ENCODE measurements at regions not wholly inside any gene's neighbourhood (a gene's known extent, or its start where the extent isn't known, plus 50 kb on each side); places are given as distances from the start of the nearest gene placed in this dataset.
"Not testable (repeated sequence)": the region's sequence is repeated elsewhere in the genome, so short reads cannot be mapped to it uniquely, and the experiment has no call there.

- TF ChIP-seq ISL1 (CRISPR knock-in tag; IDR thresholded peaks at IDR 0.05) (peak; percentile 51; the same call in 1 of the 2 replicates), POU6F1 (CRISPR knock-in tag; IDR thresholded peaks at IDR 0.05; ENCODE audit: borderline replicate concordance, low read depth) (no peak)
- peak; percentile 75 for ATAC-seq
Measured at GRCh38 chr3:104032283-104032682, 1334.4 kb upstream of the ALCAM start.

- no peak for ATAC-seq
- TF ChIP-seq ESRRG (CRISPR knock-in tag; IDR thresholded peaks at IDR 0.05) (no peak), ISL1 (CRISPR knock-in tag; IDR thresholded peaks at IDR 0.05) (no peak), GLIS3 (CRISPR knock-in tag; IDR thresholded peaks at IDR 0.05) (no peak), ZNF70 (CRISPR knock-in tag; IDR thresholded peaks at IDR 0.05) (no peak), PPARA (CRISPR knock-in tag; IDR thresholded peaks at IDR 0.05; ENCODE audit: borderline replicate concordance) (no peak), ARNTL (CRISPR knock-in tag; IDR thresholded peaks at IDR 0.05; ENCODE audit: borderline replicate concordance, low read depth) (no peak), ZC3H10 (CRISPR knock-in tag; IDR thresholded peaks at IDR 0.05) (no peak), ZNF565 (CRISPR knock-in tag; conservative IDR thresholded peaks at IDR 0.05; ENCODE audit: low read depth) (no peak), BACH2 (CRISPR knock-in tag; IDR thresholded peaks at IDR 0.05; ENCODE audit: borderline replicate concordance) (no peak), TCF4 (CRISPR knock-in tag; IDR thresholded peaks at IDR 0.05; ENCODE audit: borderline replicate concordance) (no peak), TSHZ2 (CRISPR knock-in tag; IDR thresholded peaks at IDR 0.05) (no peak), PATZ1 (CRISPR knock-in tag; IDR thresholded peaks at IDR 0.05; ENCODE audit: borderline replicate concordance) (no peak), RARB (CRISPR knock-in tag; IDR thresholded peaks at IDR 0.05) (no peak), CSDC2 (CRISPR knock-in tag; IDR thresholded peaks at IDR 0.05) (no peak), CSRNP3 (CRISPR knock-in tag; IDR thresholded peaks at IDR 0.05) (no peak), SNAI2 (CRISPR knock-in tag; IDR thresholded peaks at IDR 0.05) (no peak)
Measured at GRCh38 chr3:104040896-104041295, 1325.8 kb upstream of the ALCAM start.

- not testable (repeated sequence) for ATAC-seq
Measured at GRCh38 chr3:104043001-104043543, 1323.6 kb upstream of the ALCAM start.

GRCh38 chr3:104044002-104044401, 1322.7 kb upstream of the ALCAM start:
- ATAC-seq: no peak
- TF ChIP-seq GLIS3 (CRISPR knock-in tag; IDR thresholded peaks at IDR 0.05): no peak
- TF ChIP-seq PATZ1 (CRISPR knock-in tag; IDR thresholded peaks at IDR 0.05; ENCODE audit: borderline replicate concordance): no peak
- TF ChIP-seq ZNF70 (CRISPR knock-in tag; IDR thresholded peaks at IDR 0.05): no peak
- TF ChIP-seq CSRNP3 (CRISPR knock-in tag; IDR thresholded peaks at IDR 0.05): no peak
- no peak for TF ChIP-seq ZC3H10 (CRISPR knock-in tag; IDR thresholded peaks at IDR 0.05)
- TF ChIP-seq CSDC2 (CRISPR knock-in tag; IDR thresholded peaks at IDR 0.05): no peak
- no peak for TF ChIP-seq POU6F1 (CRISPR knock-in tag; IDR thresholded peaks at IDR 0.05; ENCODE audit: borderline replicate concordance, low read depth)
- no peak for TF ChIP-seq ISL1 (CRISPR knock-in tag; IDR thresholded peaks at IDR 0.05)
- TF ChIP-seq TSHZ2 (CRISPR knock-in tag; IDR thresholded peaks at IDR 0.05): no peak
- TF ChIP-seq ZFP3 (CRISPR knock-in tag; IDR thresholded peaks at IDR 0.05): no peak
- TF ChIP-seq ARNTL (CRISPR knock-in tag; IDR thresholded peaks at IDR 0.05; ENCODE audit: borderline replicate concordance, low read depth): no peak
- no peak for TF ChIP-seq BACH2 (CRISPR knock-in tag; IDR thresholded peaks at IDR 0.05; ENCODE audit: borderline replicate concordance)
